Fibroblast of skin of back (primary cell): ENCODE measurements at regions not wholly inside any gene's neighbourhood (a gene's known extent, or its start where the extent isn't known, plus 50 kb on each side); places are given as distances from the start of the nearest gene placed in this dataset.
A peak's percentile ranks its signal among the peaks of the same experiment; 100 is the strongest.
"Not testable (repeated sequence)": the region's sequence is repeated elsewhere in the genome, so short reads cannot be mapped to it uniquely, and the experiment has no call there.

Source experiments
- DNase-seq: peaks from one replicate; pipeline ENCODE4 v3.0.0-alpha.2; 2013

GRCh38 chr10:121138112-121138860 lies 287.1 kb downstream of the WDR11 start:
- DNase-seq = no peak

- DNase-seq = no peak
Measured at GRCh38 chr10:121138918-121139317, 287.8 kb downstream of the WDR11 start.

- DNase-seq = not testable (repeated sequence)
Measured at GRCh38 chr10:121145802-121146395, 294.7 kb downstream of the WDR11 start.

DNA sequence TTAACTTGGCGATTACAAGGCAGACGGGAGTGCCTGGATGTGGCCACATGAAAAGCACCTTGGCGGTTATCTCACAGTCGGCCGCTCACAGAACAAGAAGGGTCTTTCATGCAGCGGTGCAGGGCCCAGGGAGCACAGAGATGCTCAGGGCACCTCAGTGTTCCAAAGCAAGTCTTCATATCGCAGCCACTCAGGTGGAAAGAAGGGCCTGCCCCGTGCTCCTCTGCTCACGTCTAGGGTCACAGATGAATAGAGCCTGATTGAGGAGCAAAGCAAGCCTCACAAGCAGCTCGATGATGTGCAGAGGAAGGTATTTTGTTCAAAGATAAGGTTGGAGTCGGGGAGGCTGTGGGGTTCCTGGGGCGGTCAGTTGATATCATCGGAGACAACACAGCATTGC lies 297.8 kb downstream of the WDR11 start:
- no peak for DNase-seq

- no peak for DNase-seq
Measured at GRCh38 chr10:121152033-121152432, 300.9 kb downstream of the WDR11 start.

DNA sequence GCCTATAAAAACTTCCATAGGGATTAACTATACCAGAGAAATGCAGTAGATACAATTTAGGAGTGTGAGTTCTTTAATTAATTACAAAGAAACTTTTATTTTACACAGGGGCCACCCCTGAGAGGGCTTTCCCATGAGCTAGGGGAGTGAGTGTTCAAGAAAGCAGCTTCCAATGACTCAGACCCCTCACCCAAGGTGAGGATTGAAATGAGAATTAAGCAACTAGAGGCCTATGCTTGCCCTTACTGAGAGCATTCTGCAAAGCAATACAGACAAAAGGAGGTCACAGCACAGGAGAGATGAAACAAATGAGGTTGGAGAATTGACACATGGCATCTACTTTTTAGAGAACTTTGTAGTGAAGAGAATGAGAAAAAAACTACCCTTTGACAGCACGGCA lies 301.8 kb downstream of the WDR11 start:
- DNase-seq = no peak

- no peak for DNase-seq
Measured at GRCh38 chr10:121154310-121154709, 303.1 kb downstream of the WDR11 start.

DNA sequence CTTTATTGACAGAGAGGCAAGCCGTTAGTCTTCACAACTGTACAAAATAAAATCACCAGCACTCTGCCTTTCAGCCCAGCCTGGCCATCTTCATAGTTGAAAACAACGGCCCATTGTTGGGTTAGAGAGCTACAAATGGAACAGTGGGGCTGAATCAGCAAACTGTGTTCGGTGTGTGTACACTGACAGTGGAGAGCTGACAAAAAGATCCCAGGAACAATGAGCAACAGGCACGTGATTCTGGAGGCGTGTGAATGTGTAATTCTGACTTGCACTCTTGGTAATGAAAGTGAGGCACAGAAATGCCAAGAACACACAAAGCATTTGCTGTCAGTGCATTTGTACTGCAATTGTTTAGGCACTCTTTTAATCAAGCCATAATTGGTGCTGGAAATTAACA lies 303.7 kb downstream of the WDR11 start:
- no peak for DNase-seq

DNA sequence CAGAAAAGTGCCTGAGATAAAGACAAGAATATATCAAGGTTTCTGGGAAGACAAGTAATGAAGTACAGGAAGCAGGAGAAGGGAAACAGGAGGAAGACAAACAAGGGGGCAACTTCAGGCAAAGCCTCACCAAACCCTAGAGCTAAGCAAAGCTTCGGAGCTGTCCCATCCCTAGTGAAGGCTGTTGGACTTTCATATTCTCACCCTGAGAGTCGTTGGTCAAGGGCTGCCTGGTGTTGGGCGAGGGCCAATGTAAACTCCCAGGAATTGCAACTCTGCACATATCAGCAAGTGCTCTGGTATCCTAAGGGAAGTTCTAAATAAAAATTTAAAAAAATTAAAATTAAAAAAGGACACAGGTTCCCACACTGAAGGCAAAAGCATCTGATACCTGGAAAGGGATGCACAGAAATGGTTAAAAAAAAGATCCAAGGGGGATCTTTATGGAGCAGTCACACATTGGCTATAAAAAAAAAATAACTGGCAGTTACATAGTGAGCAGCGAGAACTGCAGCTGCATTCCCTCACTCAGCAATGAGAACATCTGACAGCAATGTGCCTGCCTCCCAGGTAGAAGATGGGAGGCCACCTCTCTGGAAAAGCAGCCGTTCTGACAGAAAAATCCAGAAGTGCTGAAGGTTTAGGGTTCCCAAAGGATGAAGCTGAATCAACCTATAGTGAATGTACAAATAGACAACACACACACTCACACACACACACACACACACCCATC lies 304.7 kb downstream of the WDR11 start:
- DNase-seq = no peak

DNA sequence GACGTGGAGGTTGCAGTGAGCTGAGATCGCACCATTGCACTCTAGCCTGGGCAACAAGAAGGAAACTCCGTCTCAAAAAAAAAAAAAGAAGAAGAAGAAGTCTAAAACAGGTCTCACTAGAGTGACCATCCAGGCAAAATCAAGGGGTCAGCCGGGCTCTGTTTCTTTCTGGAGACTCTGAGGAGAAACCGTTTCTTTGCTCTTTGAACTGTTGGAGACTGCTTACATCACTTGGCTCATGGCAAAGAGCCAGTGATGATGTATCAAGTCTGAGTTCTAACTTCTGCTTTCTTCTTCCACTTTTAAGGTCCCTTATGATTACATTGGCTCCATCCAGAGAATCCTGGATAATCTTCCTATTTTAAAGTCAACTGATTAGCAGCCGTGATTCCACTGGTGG lies 306.8 kb downstream of the WDR11 start:
- no peak for DNase-seq

DNA sequence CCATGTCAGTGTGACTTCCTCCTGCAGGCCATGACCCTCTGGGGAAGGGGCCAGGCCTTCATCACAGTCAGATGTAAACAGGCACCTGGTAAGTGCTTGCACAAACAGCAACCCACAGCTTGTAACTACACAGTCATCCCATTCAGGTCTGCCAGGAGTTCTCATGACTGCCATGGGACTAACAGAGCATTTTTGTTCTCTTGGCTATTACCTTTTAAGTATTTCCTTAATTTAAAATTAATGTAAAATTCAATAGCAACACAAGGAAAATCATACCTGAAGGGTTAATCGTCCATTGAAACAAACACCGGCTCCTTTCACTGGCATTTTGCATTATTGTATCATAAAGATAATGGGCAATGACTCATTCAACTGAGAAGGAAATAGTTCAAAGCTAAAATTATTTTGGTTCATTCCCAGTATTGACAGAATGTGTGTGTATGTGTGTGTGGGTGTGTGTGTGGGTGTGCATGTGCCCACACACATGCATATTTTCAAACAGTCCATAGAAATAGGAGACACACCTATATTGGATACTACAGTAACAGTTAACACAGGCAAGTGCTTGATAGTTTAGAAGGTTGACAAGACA lies 307.9 kb downstream of the WDR11 start:
- DNase-seq = no peak

DNA sequence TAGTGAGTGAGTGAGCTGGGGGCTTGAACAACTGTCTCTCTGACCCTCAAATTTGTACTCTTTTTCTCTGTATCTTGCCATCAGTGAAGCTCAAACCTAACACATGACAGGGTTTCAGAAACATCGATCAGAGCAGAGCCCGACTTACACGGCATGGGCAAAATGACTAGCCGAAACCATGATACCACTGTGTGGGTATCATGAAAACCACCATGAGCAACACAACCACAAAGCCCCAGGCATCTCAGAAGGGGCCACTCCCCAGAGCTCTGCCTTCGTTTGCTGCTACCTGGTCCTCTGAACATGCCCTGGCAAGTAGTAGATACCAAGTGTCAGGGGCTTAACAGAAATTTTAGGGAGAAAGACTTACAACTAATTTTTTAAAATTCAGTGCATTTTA lies 308.5 kb downstream of the WDR11 start:
- DNase-seq = no peak

DNA sequence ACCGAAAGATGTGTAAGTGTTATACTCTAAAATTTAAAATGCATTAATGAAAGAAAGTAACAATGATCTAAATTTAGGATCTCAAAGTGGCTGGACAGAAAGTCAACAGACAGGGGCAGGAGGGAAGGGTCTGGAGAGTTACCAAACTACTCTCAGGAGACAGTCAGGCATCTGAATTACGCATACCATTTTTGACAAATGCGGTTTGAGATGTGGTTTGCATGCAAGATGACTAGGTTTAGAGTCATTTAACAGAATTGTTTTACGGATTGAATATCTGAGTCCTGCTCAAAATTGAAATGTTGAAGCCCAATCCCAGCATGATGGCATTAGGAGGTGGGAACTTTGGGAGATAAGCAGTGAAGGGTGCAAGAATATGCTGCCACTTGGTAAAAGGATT lies 314.1 kb downstream of the WDR11 start:
- peak; percentile 64 for DNase-seq

DNA sequence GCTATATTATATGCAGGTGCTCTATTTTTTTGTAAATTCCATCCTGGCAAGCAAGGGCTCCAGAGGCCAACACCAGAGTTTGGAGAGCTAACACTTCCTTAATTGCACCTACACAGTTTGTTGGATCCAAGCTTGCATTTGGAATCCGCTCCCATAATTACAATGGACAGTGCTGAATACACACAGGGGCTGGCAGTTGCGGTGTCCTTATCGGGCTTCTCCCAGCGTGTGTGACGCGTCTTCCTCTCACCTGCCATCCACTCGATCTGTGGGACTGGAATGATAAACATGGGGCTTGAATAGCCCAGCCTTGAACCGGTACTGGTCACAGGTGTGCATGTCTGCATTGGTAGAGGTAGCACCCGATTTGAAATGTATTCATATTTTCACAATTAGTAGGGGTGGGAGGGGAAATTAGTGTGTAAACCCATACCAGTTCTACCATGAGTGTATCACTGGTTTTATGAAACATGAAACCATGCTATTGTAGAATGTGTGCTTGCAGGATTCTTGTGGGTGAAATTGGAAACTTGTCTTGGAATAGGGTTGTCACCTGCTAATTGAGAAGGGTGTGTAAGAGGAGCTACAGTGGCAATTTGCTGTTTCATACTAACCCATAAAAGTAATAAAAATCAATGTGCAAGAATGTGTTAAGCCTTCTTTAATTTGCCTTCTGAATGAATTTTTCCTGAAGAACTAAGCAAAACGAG lies 316.5 kb downstream of the WDR11 start:
- DNase-seq = no peak

- no peak for DNase-seq
Measured at GRCh38 chr10:121168545-121169216, 317.5 kb downstream of the WDR11 start.

- no peak for DNase-seq
Measured at GRCh38 chr10:121169406-121169805, 318.2 kb downstream of the WDR11 start.

DNA sequence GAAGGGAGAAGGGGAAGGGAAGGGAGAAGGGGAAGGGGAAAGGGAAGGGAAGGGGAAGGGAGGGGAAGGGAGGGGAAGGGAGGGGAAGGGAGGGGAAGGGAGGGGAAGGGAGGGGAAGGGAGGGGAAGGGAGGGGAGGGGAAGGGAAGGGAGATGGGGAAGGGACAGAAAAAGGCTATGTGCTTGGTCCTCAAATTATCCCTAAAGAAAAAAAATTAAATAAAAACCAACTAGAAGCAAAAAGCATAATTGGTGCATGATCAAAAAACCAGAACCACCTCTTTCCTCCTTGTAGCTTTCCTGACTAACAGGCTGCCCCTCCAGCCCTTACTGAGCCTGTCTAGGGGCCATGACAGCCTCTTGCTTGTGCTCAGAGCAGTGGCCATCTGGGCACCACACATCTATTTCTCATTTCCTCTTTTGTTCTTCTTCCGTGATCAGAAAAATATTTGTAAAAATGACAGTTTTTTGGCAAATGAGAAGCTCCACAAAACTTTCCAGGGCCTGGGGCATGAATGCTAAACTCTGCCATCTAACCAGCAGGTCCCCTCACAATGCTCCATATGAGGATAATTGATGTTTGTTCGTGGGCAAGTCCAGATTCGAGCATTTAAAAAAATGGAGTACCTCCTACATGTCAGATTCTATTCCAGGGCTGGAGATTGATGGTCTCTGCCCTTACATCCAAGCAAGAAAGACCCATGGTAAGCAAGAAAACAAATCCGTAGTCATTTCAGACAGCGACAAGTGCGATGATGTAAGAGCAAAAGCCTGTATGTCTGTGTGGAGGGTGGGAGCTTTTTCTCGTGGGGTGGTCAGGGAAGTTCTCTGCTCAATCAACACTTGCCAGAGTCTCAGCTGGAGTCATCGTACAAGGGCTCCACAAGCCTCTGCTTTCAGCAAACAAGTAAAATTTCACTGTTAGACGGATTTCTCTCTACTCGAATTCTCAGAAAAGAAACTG lies 320.9 kb downstream of the WDR11 start:
- no peak for DNase-seq

GRCh38 chr10:121179006-121179405 lies 327.8 kb downstream of the WDR11 start:
- no peak for DNase-seq

DNA sequence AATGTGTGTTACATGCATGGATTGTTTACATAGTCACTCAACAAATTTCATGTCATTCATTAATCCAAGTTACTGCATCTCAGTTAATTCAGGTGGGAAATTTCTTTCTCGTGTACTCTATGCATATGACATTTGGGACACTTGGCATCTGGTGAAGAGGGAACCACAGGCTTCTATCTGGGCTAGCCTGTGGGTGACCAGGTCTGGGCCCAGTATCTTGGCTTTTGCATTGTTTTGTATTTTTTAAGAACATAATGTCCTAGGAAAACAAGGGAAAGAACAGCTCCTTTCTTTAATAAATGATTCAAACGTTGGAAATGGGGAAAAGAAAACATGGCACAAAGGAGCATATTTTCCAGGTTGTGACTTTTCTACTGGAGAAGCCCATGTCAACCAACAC lies 331.1 kb downstream of the WDR11 start:
- DNase-seq = no peak

DNA sequence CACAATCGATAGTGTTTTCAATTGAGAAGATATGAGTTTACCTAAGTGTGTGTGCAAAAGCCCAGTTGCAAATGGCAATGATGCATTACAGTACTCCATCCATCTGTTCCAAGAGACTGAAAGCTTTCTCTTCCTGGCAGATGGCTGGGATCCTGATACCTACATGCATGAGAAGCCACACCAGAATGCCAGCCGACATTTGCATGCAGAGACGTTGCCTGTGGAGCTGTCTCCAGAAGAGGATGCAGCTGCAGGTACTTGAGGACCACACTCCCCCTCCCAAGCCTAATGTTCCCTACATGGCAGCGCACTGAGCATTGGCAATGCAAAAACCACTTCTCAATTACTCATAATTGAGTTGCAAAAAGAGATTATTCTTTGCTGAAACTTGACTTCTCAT lies 332.1 kb downstream of the WDR11 start:
- no peak for DNase-seq

GRCh38 chr10:121183707-121184106 lies 332.5 kb downstream of the WDR11 start:
- DNase-seq = no peak
